Heart left ventricle (tissue), 13 donors: ENCODE measurements at regions not wholly inside any gene's neighbourhood (a gene's known extent, or its start where the extent isn't known, plus 50 kb on each side); places are given as distances from the start of the nearest gene placed in this dataset.

Experiments used
- CTCF ChIP-seq, 12 donors: fragments of 200-600 bp; sonication (generic) in 4 of 12; IDR thresholded peaks; one replicate each; pipeline versions ENCODE4 v1.5.0 to v1.8.0; 2018 to 2022; ENCODE audit warnings: antibody characterized with exemption in 12 of 12, mild to moderate bottlenecking in 5 of 12
- POLR2A ChIP-seq, 2 donors: fragments of 450-650 bp; IDR thresholded peaks; one replicate each; pipeline ENCODE4 v1.6.1; 2017; ENCODE audit warnings: antibody characterized with exemption in 2 of 2, mild to moderate bottlenecking in 2 of 2, moderate library complexity in 2 of 2
- donor health status: ischemic (EF 13 %, LVEDD 7.1; RV severe dilation, severe dysfunction).
- donor health status: DM: no; HTN: yes; CAD: no.
- donor health status: DM: no; HTN: no; CAD: no.
- donor health status: ischemic (EF 25% LVEDD 6.9; RV normal size, moderate dysfunction).
- donor health status: ischemic (EF 25% LVEDD 5.7; RV mildly dilated, moderate dysfunction).
- donor health status: ischemic (EF 35%, LVEDD 5.7; RV mildly dilated, moderate dysfunction).
- donor health status: nonischemic (EF 11% LVEDD 7.7; RV severe dilation, severe dysfunction).
- donor health status: DM: yes; HTN: yes; CAD: no.
- donor health status: PGD.
- donor health status: ischemic (EF 29% LVEDD 5.4; RV normal size, mild dysfunction).
- donor health status: nonischemic (EF 23%, LVEDD 6.1; RV moderate dilation, normal function).

GRCh38 chr9:16125629-16126028 is 572.8 kb downstream of the CCDC171 start:
- TF ChIP-seq CTCF (IDR thresholded peaks at IDR 0.05) (no peak), POLR2A (IDR thresholded peaks at IDR 0.05) (no peak)
